Prostate gland (tissue), 2 donors: ENCODE measurements at regions not wholly inside any gene's neighbourhood (a gene's known extent, or its start where the extent isn't known, plus 50 kb on each side); places are given as distances from the start of the nearest gene placed in this dataset.

Experiments used
- DNase-seq: peaks from one replicate; pipeline ENCODE4 v3.0.0-alpha.2; 2019; ENCODE audit warnings: low spot score
- H3K27ac ChIP-seq, 2 donors: fragments of 200-600 bp; sonication (generic); 2 replicates each; pipeline ENCODE4 v1.5.1; 2017 to 2019
- H3K27me3 ChIP-seq: fragments of 200-600 bp; sonication (generic); replicated peaks from 2 replicates; pipeline ENCODE4 v1.5.1; 2019; ENCODE audit not compliant: insufficient read depth
- H3K36me3 ChIP-seq, 2 donors: fragments of 200-600 bp; sonication (generic); 1 replicate in 1 of 2; 2 replicates in 1 of 2; pipeline versions ENCODE4 v1.5.1 to v1.8.1; 2017 to 2019
- H3K4me1 ChIP-seq: fragments of 200-600 bp; sonication (generic); replicated peaks from 2 replicates; pipeline ENCODE4 v1.5.1; 2019
- H3K4me3 ChIP-seq, 2 donors: fragments of 200-600 bp; sonication (generic); 2 replicates each; pipeline ENCODE4 v1.5.1; 2017 to 2019
- H3K9me3 ChIP-seq: fragments of 200-600 bp; sonication (generic); 2 replicates; pipeline ENCODE4 v1.5.1; 2017
- POLR2A ChIP-seq: fragments of 450-650 bp; IDR thresholded peaks from one replicate; pipeline ENCODE4 v1.6.1; 2016; ENCODE audit warnings: antibody characterized with exemption, mild to moderate bottlenecking
- POLR2AphosphoS5 ChIP-seq: sonication (generic); formaldehyde crosslinking; IDR thresholded peaks from one replicate; pipeline ENCODE4 v1.6.1; 2017; ENCODE audit warnings: antibody characterized with exemption
- WGBS: methylation state at CpG from one replicate; pipeline ENCODE4 v1.1.5; 2018; 5-methylcytosine and 5-hydroxymethylcytosine counted together
- intact Hi-C: fragments of 100-400 bp; cut with DNase I; formaldehyde crosslinking; loops from one replicate; pipeline ENCODE4 v1.14.2; 2022
- TF ChIP-seq, protein P1 (sequence below), 4 experiments: fragments of 200-600 bp in 2 of 4; fragments of 450-650 bp in 2 of 4; sonication (generic) in 2 of 4; IDR thresholded peaks; 1 replicate in 3 of 4; 2 replicates in 1 of 4; pipeline ENCODE4 v1.5.1; 2016 to 2019; ENCODE audit warnings: antibody characterized with exemption in 4 of 4, mild to moderate bottlenecking in 2 of 4, moderate library complexity in 2 of 4

DNA sequence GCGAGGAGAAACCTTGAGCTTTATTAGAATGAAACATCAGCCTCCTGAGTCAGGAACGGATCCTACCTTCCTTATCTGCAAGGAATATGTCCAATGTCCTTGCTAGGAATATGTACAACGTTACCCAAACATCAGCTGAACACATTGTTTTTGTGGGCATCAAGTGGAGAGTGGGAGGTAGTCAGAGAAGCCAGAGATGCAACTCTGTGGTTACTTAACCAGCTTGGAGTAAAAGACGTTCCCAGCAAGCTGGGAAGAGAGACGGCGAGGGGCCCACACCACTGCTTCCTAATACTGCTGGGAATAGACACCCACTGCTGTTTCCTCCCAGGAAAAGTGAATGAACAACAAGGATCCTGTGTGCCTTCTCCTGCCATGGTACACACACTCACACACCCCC lies 64.3 kb downstream of the PABIR2 start:
- DNase-seq, result no peak
- intact Hi-C loops, result loop anchor here (10.0 kb wide), 1 partner anchor 98 kb away; no protein-coding TSS in a partner anchor
- TF ChIP-seq POLR2AphosphoS5, result no peak
- TF ChIP-seq, protein P1, sequence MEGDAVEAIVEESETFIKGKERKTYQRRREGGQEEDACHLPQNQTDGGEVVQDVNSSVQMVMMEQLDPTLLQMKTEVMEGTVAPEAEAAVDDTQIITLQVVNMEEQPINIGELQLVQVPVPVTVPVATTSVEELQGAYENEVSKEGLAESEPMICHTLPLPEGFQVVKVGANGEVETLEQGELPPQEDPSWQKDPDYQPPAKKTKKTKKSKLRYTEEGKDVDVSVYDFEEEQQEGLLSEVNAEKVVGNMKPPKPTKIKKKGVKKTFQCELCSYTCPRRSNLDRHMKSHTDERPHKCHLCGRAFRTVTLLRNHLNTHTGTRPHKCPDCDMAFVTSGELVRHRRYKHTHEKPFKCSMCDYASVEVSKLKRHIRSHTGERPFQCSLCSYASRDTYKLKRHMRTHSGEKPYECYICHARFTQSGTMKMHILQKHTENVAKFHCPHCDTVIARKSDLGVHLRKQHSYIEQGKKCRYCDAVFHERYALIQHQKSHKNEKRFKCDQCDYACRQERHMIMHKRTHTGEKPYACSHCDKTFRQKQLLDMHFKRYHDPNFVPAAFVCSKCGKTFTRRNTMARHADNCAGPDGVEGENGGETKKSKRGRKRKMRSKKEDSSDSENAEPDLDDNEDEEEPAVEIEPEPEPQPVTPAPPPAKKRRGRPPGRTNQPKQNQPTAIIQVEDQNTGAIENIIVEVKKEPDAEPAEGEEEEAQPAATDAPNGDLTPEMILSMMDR (IDR thresholded peaks at IDR 0.05), result no peak
- no peak for TF ChIP-seq POLR2A
- H3K27me3 ChIP-seq, result no peaks in the 10 kb centered on the region
- WGBS, result 86% methylated on average over 6 of the region's 6 CpGs
- no peaks in the 10 kb centered on the region for H3K9me3 ChIP-seq
- H3K27ac ChIP-seq, result no peak overlapping the region
- H3K36me3 ChIP-seq, result no peaks in the 10 kb centered on the region
- H3K4me1 ChIP-seq, result no peaks in the 10 kb centered on the region
- H3K4me3 ChIP-seq, result no peak overlapping the region

DNA sequence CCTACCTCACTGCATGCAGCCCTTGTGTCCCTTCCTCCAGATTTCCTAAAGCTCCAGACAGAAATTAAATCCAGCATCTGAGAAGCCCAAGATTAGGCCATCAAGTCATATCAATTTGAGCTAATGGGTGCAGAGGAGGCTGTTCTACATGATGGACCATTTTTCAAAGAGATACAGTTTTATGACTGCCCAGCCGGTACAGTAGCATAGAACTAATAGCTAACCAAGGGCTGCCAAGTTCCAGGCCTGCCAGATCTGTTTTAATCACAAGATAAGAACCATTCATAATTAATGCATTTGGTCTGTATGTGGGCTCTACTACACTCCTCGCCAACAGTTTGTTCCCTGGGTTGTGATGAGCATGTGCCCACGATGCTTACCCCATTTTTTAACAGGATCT lies 64.9 kb downstream of the PABIR2 start:
- TF ChIP-seq POLR2AphosphoS5 (no peak), POLR2A (no peak)
- TF ChIP-seq, protein P1 (IDR thresholded peaks at IDR 0.05), result no peak
- no peak for DNase-seq
- no peaks in the 10 kb centered on the region for H3K27me3 ChIP-seq

DNA sequence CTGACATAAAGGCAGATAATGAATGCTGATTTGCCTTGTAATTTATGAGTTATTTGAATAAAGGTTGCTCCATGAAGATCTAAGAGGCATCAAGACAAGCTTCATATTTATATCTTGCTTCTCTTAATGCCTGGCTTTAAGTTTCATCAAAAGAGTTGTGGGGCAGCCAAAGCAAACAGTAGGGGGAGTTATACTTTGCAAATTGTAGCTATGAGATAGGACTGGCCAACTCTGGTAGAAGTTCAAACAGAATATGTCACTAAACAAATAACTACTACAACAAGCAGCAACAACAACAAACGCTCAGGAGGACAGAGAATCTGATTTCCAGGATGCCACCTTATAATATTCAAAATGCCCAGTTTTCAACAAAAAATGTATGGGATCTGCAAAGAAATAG lies 69.1 kb upstream of the PLAC1 start:
- no peak for DNase-seq
- Histone ChIP-seq H3K4me1 (no peaks in the 10 kb centered on the region), H3K27ac (no peak overlapping the region), H3K4me3 (no peak overlapping the region), H3K36me3 (no peaks in the 10 kb centered on the region), H3K27me3 (no peaks in the 10 kb centered on the region), H3K9me3 (no peaks in the 10 kb centered on the region)
- intact Hi-C loops, result no loop called here
- 35% methylated on average over 1 of the region's 1 CpG for WGBS
- TF ChIP-seq POLR2AphosphoS5, result no peak
- TF ChIP-seq, protein P1 (IDR thresholded peaks at IDR 0.05), result no peak
- no peak for TF ChIP-seq POLR2A

More for the DNA sequence above, 64.9 kb downstream of the PABIR2 start:
- no peaks in the 10 kb centered on the region for H3K4me1 ChIP-seq
- H3K4me3 ChIP-seq, result no peak overlapping the region
- WGBS, result 68% methylated on average over 3 of the region's 3 CpGs
- no peaks in the 10 kb centered on the region for H3K9me3 ChIP-seq
- intact Hi-C loops, result loop anchor here (10.0 kb wide), 1 partner anchor 97 kb away; no protein-coding TSS in a partner anchor
- no peak overlapping the region for H3K27ac ChIP-seq
- H3K36me3 ChIP-seq, result no peaks in the 10 kb centered on the region

DNA sequence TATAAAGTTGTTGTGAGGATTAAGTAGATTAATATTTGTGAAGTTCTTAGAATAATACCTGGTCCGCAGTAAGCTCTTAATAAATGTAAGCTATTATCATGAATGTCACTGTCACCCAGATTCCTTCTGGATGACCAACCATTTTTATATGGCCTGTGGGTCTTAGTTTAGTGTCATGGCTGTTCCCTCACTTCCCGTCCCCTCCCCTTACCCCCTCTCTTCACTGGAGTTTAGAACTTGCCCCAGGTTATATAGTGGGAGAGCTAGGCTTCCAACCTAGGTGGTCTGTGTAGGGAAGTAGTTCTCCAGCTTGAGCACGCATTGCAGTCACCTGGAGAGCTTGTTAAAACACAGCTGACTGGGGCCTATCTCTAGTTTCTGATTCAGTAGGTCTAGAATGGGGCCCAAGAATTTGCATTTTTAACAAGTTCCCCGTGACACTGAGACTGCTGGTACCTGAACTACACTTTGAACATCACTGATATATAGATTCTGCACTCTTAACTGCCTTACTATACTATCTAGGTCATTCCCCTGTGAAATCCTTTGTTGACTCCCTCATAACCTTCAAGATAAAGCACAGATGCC lies 66.9 kb upstream of the PLAC1 start:
- no peak overlapping the region for H3K27ac ChIP-seq
- no peaks in the 10 kb centered on the region for H3K9me3 ChIP-seq
- WGBS, result 88% methylated on average over 4 of the region's 4 CpGs
- H3K4me1 ChIP-seq, result no peaks in the 10 kb centered on the region
- DNase-seq, result no peak
- H3K4me3 ChIP-seq, result no peak overlapping the region
- TF ChIP-seq POLR2AphosphoS5, result no peak
- TF ChIP-seq, protein P1 (IDR thresholded peaks at IDR 0.05), result no peak
- H3K27me3 ChIP-seq, result no peaks in the 10 kb centered on the region
- intact Hi-C loops, result no loop called here
- H3K36me3 ChIP-seq, result no peaks in the 10 kb centered on the region

DNA sequence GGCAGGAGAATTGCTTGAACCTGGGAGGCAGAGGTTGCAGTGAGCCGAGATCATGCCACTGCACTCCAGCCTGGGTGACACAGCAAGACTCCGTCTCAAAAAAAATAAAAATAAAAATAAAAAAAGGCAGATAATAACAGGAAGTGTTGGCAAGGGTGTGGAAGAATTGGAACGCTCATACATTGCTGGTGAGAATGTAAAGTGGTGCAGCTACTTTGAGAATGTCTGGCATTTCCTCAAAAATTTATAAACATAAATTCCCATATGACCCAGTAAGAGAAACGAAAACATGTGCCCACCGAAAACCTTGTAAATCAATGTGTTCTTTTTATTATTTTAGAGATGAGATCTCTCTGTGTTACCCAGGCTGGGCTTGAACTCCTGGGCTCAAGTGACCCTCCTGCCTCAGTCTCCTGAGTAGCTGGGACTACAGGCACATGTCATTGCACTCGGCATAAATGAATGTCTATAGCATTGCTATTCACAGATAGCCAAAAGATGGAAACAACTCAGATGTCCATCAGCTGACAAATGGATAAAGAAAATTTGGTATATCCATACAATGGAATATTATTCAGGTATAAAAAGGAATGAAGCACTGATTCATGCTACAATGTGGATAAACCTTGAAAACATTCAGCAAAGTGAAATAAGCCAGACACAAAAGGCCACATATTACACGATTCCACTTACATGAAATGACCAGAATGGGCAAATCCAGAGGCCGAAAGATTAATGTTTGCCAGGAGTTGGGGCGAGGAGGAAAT lies 63.7 kb upstream of the PLAC1 start:
- H3K36me3 ChIP-seq, result no peaks in the 10 kb centered on the region
- H3K27ac ChIP-seq, result no peak overlapping the region
- H3K4me1 ChIP-seq, result no peaks in the 10 kb centered on the region
- no peaks in the 10 kb centered on the region for H3K9me3 ChIP-seq
- TF ChIP-seq POLR2A (no peak), POLR2AphosphoS5 (no peak)
- TF ChIP-seq, protein P1 (IDR thresholded peaks at IDR 0.05), result no peak
- H3K27me3 ChIP-seq, result no peaks in the 10 kb centered on the region
- H3K4me3 ChIP-seq, result no peak overlapping the region
- intact Hi-C loops, result no loop called here
- DNase-seq, result no peak
- WGBS, result 89% methylated on average over 9 of the region's 9 CpGs
